NCI-H2171 treated with DMSO at 0.1 percent for 48 hours (cell line): ENCODE measurements at regions not wholly inside any gene's neighbourhood (a gene's known extent, or its start where the extent isn't known, plus 50 kb on each side); places are given as distances from the start of the nearest gene placed in this dataset.

Experiments used
- DNase-seq: peaks from one replicate; lab custom pipeline; 2025; lab: John Stamatoyannopoulos, UW

- DNase-seq, result no peak
These were observed 291.6 kb upstream of the SKOR2 start for GRCh38 chr18:47543080-47543479.

- DNase-seq, result no peak
These were observed 291.1 kb upstream of the SKOR2 start for GRCh38 chr18:47542551-47542950.

GRCh38 chr18:47531717-47532116 lies 280.3 kb upstream of the SKOR2 start:
- DNase-seq, result no peak

GRCh38 chr18:47530695-47531094 lies 279.2 kb upstream of the SKOR2 start:
- DNase-seq, result no peak

- DNase-seq, result no peak
These were observed 276.9 kb upstream of the SKOR2 start for GRCh38 chr18:47528343-47528742.

GRCh38 chr18:47526147-47526546 lies 274.7 kb upstream of the SKOR2 start:
- DNase-seq, result no peak

- DNase-seq, result no peak
These were observed 270.9 kb upstream of the SKOR2 start for GRCh38 chr18:47522359-47522758.

GRCh38 chr18:47520263-47520662 lies 268.8 kb upstream of the SKOR2 start:
- DNase-seq, result no peak

- no peak for DNase-seq
These were observed 268.2 kb upstream of the SKOR2 start for GRCh38 chr18:47519706-47520105.

GRCh38 chr18:47519277-47519676 lies 267.8 kb upstream of the SKOR2 start:
- DNase-seq, result no peak

- DNase-seq, result no peak
These were observed 262.2 kb upstream of the SKOR2 start for GRCh38 chr18:47513614-47514013.

- no peak for DNase-seq
These were observed 261.4 kb upstream of the SKOR2 start for GRCh38 chr18:47512726-47513435.

- DNase-seq, result no peak
These were observed 260.6 kb upstream of the SKOR2 start for GRCh38 chr18:47512056-47512455.

GRCh38 chr18:47510831-47511230 lies 259.4 kb upstream of the SKOR2 start:
- no peak for DNase-seq

- no peak for DNase-seq
These were observed 256.2 kb upstream of the SKOR2 start for GRCh38 chr18:47507651-47508050.

- DNase-seq, result no peak
These were observed 255.4 kb upstream of the SKOR2 start for GRCh38 chr18:47506897-47507296.

GRCh38 chr18:47501946-47502345 lies 250.5 kb upstream of the SKOR2 start:
- no peak for DNase-seq

GRCh38 chr18:47500930-47501329 lies 249.5 kb upstream of the SKOR2 start:
- DNase-seq, result no peak

- DNase-seq, result no peak
These were observed 241.2 kb upstream of the SKOR2 start for GRCh38 chr18:47492691-47493090.

- no peak for DNase-seq
These were observed 239.4 kb upstream of the SKOR2 start for GRCh38 chr18:47490882-47491281.

- DNase-seq, result no peak
These were observed 233.8 kb upstream of the SKOR2 start for GRCh38 chr18:47485221-47485797.

GRCh38 chr18:47484068-47484467 lies 232.6 kb upstream of the SKOR2 start:
- no peak for DNase-seq

GRCh38 chr18:47480166-47480565 lies 228.7 kb upstream of the SKOR2 start:
- DNase-seq, result no peak

- DNase-seq, result no peak
These were observed 220.3 kb upstream of the SKOR2 start for GRCh38 chr18:47471784-47472183.
